ENCODE measurements at regions not wholly inside any gene's neighbourhood (a gene's known extent, or its start where the extent isn't known, plus 50 kb on each side); places are given as distances from the start of the nearest gene placed in this dataset.
"Not testable (repeated sequence)": the region's sequence is repeated elsewhere in the genome, so short reads cannot be mapped to it uniquely, and the experiment has no call there.

- no peak overlapping the region for H3K27ac ChIP-seq (ENCODE audit: insufficient read depth, low read depth, low read length, poor library complexity, severe bottlenecking)
- no peaks in the 10 kb centered on the region for H3K4me1 ChIP-seq (ENCODE audit: control insufficient read depth, insufficient read depth, low read length)
- H3K36me3 ChIP-seq (ENCODE audit: control insufficient read depth, insufficient read depth, low read length), result no peaks in the 10 kb centered on the region
- no peaks in the 10 kb centered on the region for H3K27me3 ChIP-seq (ENCODE audit: control insufficient read depth, insufficient read depth, low read length, poor library complexity, severe bottlenecking)
- H3K4me3 ChIP-seq (ENCODE audit: insufficient read depth, low read depth, low read length), result no peak overlapping the region
- 39 to 67% methylated on average over 2 of the region's 3 CpGs for WGBS, 2 experiments
- no peaks in the 10 kb centered on the region for H3K9me3 ChIP-seq (ENCODE audit: control insufficient read depth, low read length)
These were observed 2180.4 kb upstream of the WWC1 start for GRCh38 chr5:166111021-166111420.

GRCh38 chr5:166117072-166118066, 2174.1 kb upstream of the WWC1 start:
- Histone ChIP-seq H3K27ac (ENCODE audit: insufficient read depth, low read depth, low read length, poor library complexity, severe bottlenecking) (no peak overlapping the region), H3K27me3 (ENCODE audit: control insufficient read depth, insufficient read depth, low read length, poor library complexity, severe bottlenecking) (no peaks in the 10 kb centered on the region), H3K9me3 (ENCODE audit: control insufficient read depth, low read length) (no peaks in the 10 kb centered on the region), H3K36me3 (ENCODE audit: control insufficient read depth, insufficient read depth, low read length) (no peaks in the 10 kb centered on the region), H3K4me1 (ENCODE audit: control insufficient read depth, insufficient read depth, low read length) (no peaks in the 10 kb centered on the region), H3K4me3 (ENCODE audit: insufficient read depth, low read depth, low read length) (no peak overlapping the region)
- WGBS, 2 experiments, result 89 to 97% methylated on average over 2 to 4 of the region's 4 CpGs

- Histone ChIP-seq H3K9me3 (ENCODE audit: control insufficient read depth, low read length) (no peaks in the 10 kb centered on the region), H3K27me3 (ENCODE audit: control insufficient read depth, insufficient read depth, low read length, poor library complexity, severe bottlenecking) (no peaks in the 10 kb centered on the region), H3K36me3 (ENCODE audit: control insufficient read depth, insufficient read depth, low read length) (no peaks in the 10 kb centered on the region), H3K4me3 (ENCODE audit: insufficient read depth, low read depth, low read length) (no peak overlapping the region), H3K27ac (ENCODE audit: insufficient read depth, low read depth, low read length, poor library complexity, severe bottlenecking) (no peak overlapping the region), H3K4me1 (ENCODE audit: control insufficient read depth, insufficient read depth, low read length) (no peaks in the 10 kb centered on the region)
- WGBS, 2 experiments, result 100% methylated on average over 1 to 2 of the region's 2 CpGs
These were observed 2171.9 kb upstream of the WWC1 start for GRCh38 chr5:166119506-166119905.

- Histone ChIP-seq H3K4me3 (ENCODE audit: insufficient read depth, low read depth, low read length) (no peak overlapping the region), H3K27me3 (ENCODE audit: control insufficient read depth, insufficient read depth, low read length, poor library complexity, severe bottlenecking) (no peaks in the 10 kb centered on the region), H3K36me3 (ENCODE audit: control insufficient read depth, insufficient read depth, low read length) (no peaks in the 10 kb centered on the region), H3K4me1 (ENCODE audit: control insufficient read depth, insufficient read depth, low read length) (no peaks in the 10 kb centered on the region), H3K9me3 (ENCODE audit: control insufficient read depth, low read length) (no peaks in the 10 kb centered on the region), H3K27ac (ENCODE audit: insufficient read depth, low read depth, low read length, poor library complexity, severe bottlenecking) (no peak overlapping the region)
- WGBS, 2 experiments, result 81 to 90% methylated on average over 4 of the region's 4 CpGs
These were observed 2167.7 kb upstream of the WWC1 start for GRCh38 chr5:166123717-166124116.

- Histone ChIP-seq H3K27me3 (ENCODE audit: control insufficient read depth, insufficient read depth, low read length, poor library complexity, severe bottlenecking) (no peaks in the 10 kb centered on the region), H3K36me3 (ENCODE audit: control insufficient read depth, insufficient read depth, low read length) (no peaks in the 10 kb centered on the region), H3K27ac (ENCODE audit: insufficient read depth, low read depth, low read length, poor library complexity, severe bottlenecking) (no peak overlapping the region), H3K4me3 (ENCODE audit: insufficient read depth, low read depth, low read length) (no peak overlapping the region), H3K9me3 (ENCODE audit: control insufficient read depth, low read length) (no peaks in the 10 kb centered on the region), H3K4me1 (ENCODE audit: control insufficient read depth, insufficient read depth, low read length) (no peaks in the 10 kb centered on the region)
- 86 to 89% methylated on average over 10 of the region's 10 CpGs for WGBS, 2 experiments
These were observed 2163.5 kb upstream of the WWC1 start for GRCh38 chr5:166127766-166128570.

GRCh38 chr5:166145107-166145506, 2146.3 kb upstream of the WWC1 start:
- H3K4me1 ChIP-seq (ENCODE audit: control insufficient read depth, insufficient read depth, low read length); H3K27ac ChIP-seq (ENCODE audit: insufficient read depth, low read depth, low read length, poor library complexity, severe bottlenecking); H3K36me3 ChIP-seq (ENCODE audit: control insufficient read depth, insufficient read depth, low read length); H3K9me3 ChIP-seq (ENCODE audit: control insufficient read depth, low read length); H3K4me3 ChIP-seq (ENCODE audit: insufficient read depth, low read depth, low read length); H3K27me3 ChIP-seq (ENCODE audit: control insufficient read depth, insufficient read depth, low read length, poor library complexity, severe bottlenecking): not testable (repeated sequence)
- 89 to 93% methylated on average over 13 to 16 of the region's 17 CpGs for WGBS, 2 experiments

- 92 to 93% methylated on average over 2 to 3 of the region's 3 CpGs for WGBS, 2 experiments
- Histone ChIP-seq H3K4me3 (ENCODE audit: insufficient read depth, low read depth, low read length) (no peak overlapping the region), H3K9me3 (ENCODE audit: control insufficient read depth, low read length) (no peaks in the 10 kb centered on the region)
These were observed 2127.3 kb upstream of the WWC1 start for GRCh38 chr5:166163996-166164610.

GRCh38 chr5:166165596-166165995, 2125.8 kb upstream of the WWC1 start:
- Histone ChIP-seq H3K27me3 (ENCODE audit: control insufficient read depth, insufficient read depth, low read length, poor library complexity, severe bottlenecking) (no peaks in the 10 kb centered on the region), H3K4me1 (ENCODE audit: control insufficient read depth, insufficient read depth, low read length) (no peaks in the 10 kb centered on the region), H3K4me3 (ENCODE audit: insufficient read depth, low read depth, low read length) (no peak overlapping the region), H3K27ac (ENCODE audit: insufficient read depth, low read depth, low read length, poor library complexity, severe bottlenecking) (no peak overlapping the region), H3K9me3 (ENCODE audit: control insufficient read depth, low read length) (no peaks in the 10 kb centered on the region), H3K36me3 (ENCODE audit: control insufficient read depth, insufficient read depth, low read length) (no peaks in the 10 kb centered on the region)
- 67 to 68% methylated on average over 4 of the region's 4 CpGs for WGBS, 2 experiments

More at GRCh38 chr5:166163996-166164610, 2127.3 kb upstream of the WWC1 start:
- Histone ChIP-seq H3K36me3 (ENCODE audit: control insufficient read depth, insufficient read depth, low read length) (no peaks in the 10 kb centered on the region), H3K27ac (ENCODE audit: insufficient read depth, low read depth, low read length, poor library complexity, severe bottlenecking) (no peak overlapping the region), H3K4me1 (ENCODE audit: control insufficient read depth, insufficient read depth, low read length) (no peaks in the 10 kb centered on the region), H3K27me3 (ENCODE audit: control insufficient read depth, insufficient read depth, low read length, poor library complexity, severe bottlenecking) (no peaks in the 10 kb centered on the region)

- Histone ChIP-seq H3K4me1 (ENCODE audit: control insufficient read depth, insufficient read depth, low read length) (no peaks in the 10 kb centered on the region), H3K9me3 (ENCODE audit: control insufficient read depth, low read length) (no peaks in the 10 kb centered on the region), H3K4me3 (ENCODE audit: insufficient read depth, low read depth, low read length) (no peak overlapping the region), H3K36me3 (ENCODE audit: control insufficient read depth, insufficient read depth, low read length) (no peaks in the 10 kb centered on the region), H3K27ac (ENCODE audit: insufficient read depth, low read depth, low read length, poor library complexity, severe bottlenecking) (no peak overlapping the region), H3K27me3 (ENCODE audit: control insufficient read depth, insufficient read depth, low read length, poor library complexity, severe bottlenecking) (no peaks in the 10 kb centered on the region)
- WGBS, 2 experiments, result 27 to 34% methylated on average over 5 of the region's 5 CpGs
These were observed 2125.4 kb upstream of the WWC1 start for GRCh38 chr5:166166071-166166470.

- H3K27ac ChIP-seq (ENCODE audit: insufficient read depth, low read depth, low read length, poor library complexity, severe bottlenecking), result no peak overlapping the region
- 89 to 95% methylated on average over 4 of the region's 4 CpGs for WGBS, 2 experiments
- no peaks in the 10 kb centered on the region for H3K4me1 ChIP-seq (ENCODE audit: control insufficient read depth, insufficient read depth, low read length)
- H3K9me3 ChIP-seq (ENCODE audit: control insufficient read depth, low read length), result no peaks in the 10 kb centered on the region
- H3K36me3 ChIP-seq (ENCODE audit: control insufficient read depth, insufficient read depth, low read length), result no peaks in the 10 kb centered on the region
- H3K27me3 ChIP-seq (ENCODE audit: control insufficient read depth, insufficient read depth, low read length, poor library complexity, severe bottlenecking), result no peaks in the 10 kb centered on the region
- no peak overlapping the region for H3K4me3 ChIP-seq (ENCODE audit: insufficient read depth, low read depth, low read length)
These were observed 2118.8 kb upstream of the WWC1 start for GRCh38 chr5:166172597-166172996.

All from ectodermal cell (in vitro differentiated cells).